Activated CD8-positive, alpha-beta T cell treated with anti-CD3 and anti-CD28 coated beads, Interleukin-2, amount 10 ng/mL, durations not matched to agents 7 days and 5 days (primary cell): ENCODE measurements at regions not wholly inside any gene's neighbourhood (a gene's known extent, or its start where the extent isn't known, plus 50 kb on each side); places are given as distances from the start of the nearest gene placed in this dataset.

ENCODE experiments used
- ATAC-seq: fragments of 150-1000 bp; cut with Tn5 transposase; one replicate; pipeline ENCODE4 v1.10.0; 2021; ENCODE audit warnings: moderate library complexity
- CTCF ChIA-PET: fragments of 350-600 bp; sonication (Branson Sonifier 250); formaldehyde crosslinking; loops from one replicate; lab custom pipeline; 2021; ENCODE audit warnings: antibody characterized with exemption; lab: Charles Lee
- POLR2A ChIA-PET: fragments of 350-600 bp; sonication (Branson Sonifier 250); formaldehyde crosslinking; loops from one replicate; lab custom pipeline; 2021; ENCODE audit warnings: antibody characterized with exemption; lab: Charles Lee
- DNase-seq: peaks from one replicate; pipeline ENCODE4 v3.0.0-alpha.2; 2020
- H3K27ac Mint-ChIP-seq: one replicate; pipeline ENCODE4 v1.8.0; 2021; ENCODE audit warnings: mild to moderate bottlenecking, mixed read lengths
- H3K27me3 Mint-ChIP-seq: one replicate; pipeline ENCODE4 v1.8.0; 2021; ENCODE audit warnings: low read depth, mixed read lengths
- H3K36me3 Mint-ChIP-seq: one replicate; pipeline ENCODE4 v1.8.0; 2021; ENCODE audit warnings: low read depth, mixed read lengths
- H3K4me1 Mint-ChIP-seq: one replicate; pipeline ENCODE4 v1.8.0; 2021; ENCODE audit warnings: low read depth, mixed read lengths
- H3K4me3 Mint-ChIP-seq: one replicate; pipeline ENCODE4 v1.8.0; 2021; ENCODE audit warnings: mild to moderate bottlenecking, mixed read lengths
- H3K9me3 Mint-ChIP-seq: one replicate; pipeline ENCODE4 v1.8.0; 2022; ENCODE audit warnings: mixed read lengths; ENCODE audit not compliant: insufficient read depth

DNA sequence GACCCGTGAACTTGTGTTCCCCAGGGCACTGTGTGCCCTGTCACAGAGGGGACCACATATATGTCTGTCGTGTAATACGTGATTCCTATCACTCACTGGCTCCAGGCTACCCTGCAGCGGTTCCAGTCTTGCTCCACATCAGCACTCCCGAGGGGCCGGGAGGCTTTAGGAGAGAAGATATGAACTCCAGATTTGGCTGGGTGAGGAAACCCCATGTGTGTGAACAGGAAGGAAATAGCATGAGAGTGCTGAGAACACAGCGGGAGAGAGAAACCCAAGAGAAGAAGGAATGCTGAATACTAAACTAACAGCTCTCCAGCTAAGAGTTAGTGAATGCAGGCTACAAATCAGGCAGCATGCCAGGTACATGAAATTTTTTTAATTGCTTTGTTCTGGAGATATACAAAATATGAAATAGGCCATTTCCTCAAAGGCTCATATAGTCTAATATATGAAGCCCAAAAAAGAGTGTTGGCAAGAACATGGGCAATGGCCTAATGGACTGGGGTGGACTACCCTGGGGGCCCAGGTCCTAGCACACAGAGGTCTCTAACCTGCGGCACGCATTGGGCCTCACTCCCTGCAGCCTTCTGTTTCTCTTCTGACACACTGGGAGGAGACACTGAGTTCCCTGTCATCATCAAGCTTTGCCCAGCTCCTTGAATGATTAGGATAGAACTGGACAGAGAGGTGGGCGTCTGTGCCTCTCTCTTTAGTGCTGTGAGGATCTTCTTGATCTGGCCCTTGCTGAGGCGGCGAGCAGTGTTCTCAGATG is 372.8 kb upstream of the RAB6C start:
- POLR2A ChIA-PET, result no interaction called here
- Mint-ChIP-seq H3K27ac (no peak overlapping the region), H3K27me3 (no peaks in the 10 kb centered on the region), H3K4me1 (no peaks in the 10 kb centered on the region), H3K9me3 (no peaks in the 10 kb centered on the region), H3K36me3 (no peaks in the 10 kb centered on the region), H3K4me3 (no peak overlapping the region)
- ATAC-seq (no peak), DNase-seq (no peak)
- CTCF ChIA-PET, result no interaction called here

DNA sequence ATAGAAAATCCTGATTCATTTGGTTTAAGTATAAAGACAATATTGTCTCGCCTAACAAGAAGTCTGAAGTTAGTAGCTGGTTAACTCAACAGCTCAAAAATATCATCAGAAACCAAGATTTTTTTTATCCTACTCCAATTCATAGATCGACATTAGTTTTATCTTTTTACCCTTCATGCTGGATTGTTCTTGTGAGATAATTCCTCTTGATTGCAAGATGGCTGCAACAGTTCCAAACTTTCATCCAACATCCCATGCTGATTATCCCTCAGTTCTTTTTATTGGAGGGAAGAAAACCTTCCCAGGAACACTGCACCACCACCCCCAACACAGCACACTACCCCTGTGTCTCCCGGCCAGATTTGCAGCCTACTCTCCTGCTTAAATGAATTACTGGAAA is 370.2 kb upstream of the RAB6C start:
- Mint-ChIP-seq H3K27me3 (no peaks in the 10 kb centered on the region), H3K4me3 (no peak overlapping the region), H3K27ac (no peak overlapping the region), H3K36me3 (no peaks in the 10 kb centered on the region), H3K9me3 (no peaks in the 10 kb centered on the region), H3K4me1 (no peaks in the 10 kb centered on the region)
- ChIA-PET CTCF (no interaction called here), POLR2A (no interaction called here)
- DNase-seq, result no peak
- no peak for ATAC-seq

DNA sequence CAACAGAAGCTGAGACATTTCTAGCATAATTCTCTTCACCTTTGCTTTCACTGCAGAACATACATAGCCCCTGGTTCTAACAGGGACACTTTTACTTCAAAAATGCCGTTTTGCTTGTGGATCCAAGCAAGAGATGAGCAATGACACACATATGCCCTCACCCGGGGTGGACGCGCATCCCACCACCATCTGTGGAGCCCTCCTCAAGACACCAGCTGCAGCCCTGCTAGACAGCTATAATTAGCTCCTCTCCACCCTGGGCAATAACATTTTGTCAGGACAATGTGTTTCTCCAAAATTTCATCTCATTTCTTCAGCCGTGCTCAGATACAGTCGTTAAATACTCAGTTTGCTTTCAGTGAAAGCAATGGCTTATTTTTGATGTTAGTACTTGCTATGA is 368.7 kb upstream of the RAB6C start:
- ChIA-PET POLR2A (no interaction called here), CTCF (no interaction called here)
- H3K36me3 Mint-ChIP-seq, result no peaks in the 10 kb centered on the region
- H3K4me3 Mint-ChIP-seq, result no peak overlapping the region
- H3K9me3 Mint-ChIP-seq, result no peaks in the 10 kb centered on the region
- no peak for ATAC-seq
- no peaks in the 10 kb centered on the region for H3K27me3 Mint-ChIP-seq
- no peaks in the 10 kb centered on the region for H3K4me1 Mint-ChIP-seq
- DNase-seq, result no peak
- H3K27ac Mint-ChIP-seq, result no peak overlapping the region

DNA sequence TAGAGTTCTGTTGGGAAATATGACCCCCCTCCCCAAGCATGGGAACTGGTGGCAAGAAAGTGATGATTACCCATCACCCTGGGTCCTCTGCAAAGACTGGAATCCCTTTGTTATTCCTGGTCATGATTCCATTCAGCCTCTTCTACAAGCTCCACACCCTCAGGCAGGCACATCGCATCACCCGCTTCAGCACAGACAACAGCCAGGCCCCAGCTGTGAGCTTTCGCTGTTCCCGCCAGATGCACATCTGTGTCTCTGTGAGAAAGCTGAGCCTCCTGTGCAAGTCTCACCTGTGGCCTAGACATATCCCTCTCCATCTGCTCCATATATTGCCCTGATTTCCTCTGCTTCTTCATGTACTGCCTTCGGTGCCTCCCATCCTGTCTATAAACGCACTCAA is 368.0 kb upstream of the RAB6C start:
- no peaks in the 10 kb centered on the region for H3K9me3 Mint-ChIP-seq
- ATAC-seq (no peak), DNase-seq (no peak)
- POLR2A ChIA-PET, result no interaction called here
- no peak overlapping the region for H3K27ac Mint-ChIP-seq
- H3K4me3 Mint-ChIP-seq, result no peak overlapping the region
- H3K4me1 Mint-ChIP-seq, result no peaks in the 10 kb centered on the region
- H3K36me3 Mint-ChIP-seq, result no peaks in the 10 kb centered on the region
- CTCF ChIA-PET, result no interaction called here
- no peaks in the 10 kb centered on the region for H3K27me3 Mint-ChIP-seq

DNA sequence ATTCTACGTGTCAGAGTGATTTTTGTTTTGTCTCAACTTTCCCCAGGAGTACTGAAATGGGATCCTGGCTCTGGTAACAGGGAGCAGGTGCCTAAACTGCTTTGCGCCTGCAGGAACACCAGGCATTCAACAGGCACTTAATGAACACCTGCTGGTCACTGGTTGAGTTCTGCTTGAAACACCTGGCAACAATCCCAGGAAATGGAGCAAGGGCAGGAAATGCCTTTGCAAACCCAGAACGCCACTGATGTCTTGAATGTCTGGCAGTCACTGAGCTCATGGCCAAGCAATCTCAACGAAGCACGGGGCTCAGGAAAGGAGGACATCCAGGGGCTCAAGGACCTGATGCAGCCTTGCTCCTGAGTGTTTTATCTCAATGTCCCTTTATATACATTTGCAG is 360.0 kb upstream of the RAB6C start:
- ATAC-seq, result no peak
- H3K36me3 Mint-ChIP-seq, result no peaks in the 10 kb centered on the region
- POLR2A ChIA-PET, result no interaction called here
- no peaks in the 10 kb centered on the region for H3K9me3 Mint-ChIP-seq
- H3K4me3 Mint-ChIP-seq, result no peak overlapping the region
- no peak for DNase-seq
- CTCF ChIA-PET, result no interaction called here
- H3K4me1 Mint-ChIP-seq, result no peaks in the 10 kb centered on the region
- no peak overlapping the region for H3K27ac Mint-ChIP-seq
- no peaks in the 10 kb centered on the region for H3K27me3 Mint-ChIP-seq

DNA sequence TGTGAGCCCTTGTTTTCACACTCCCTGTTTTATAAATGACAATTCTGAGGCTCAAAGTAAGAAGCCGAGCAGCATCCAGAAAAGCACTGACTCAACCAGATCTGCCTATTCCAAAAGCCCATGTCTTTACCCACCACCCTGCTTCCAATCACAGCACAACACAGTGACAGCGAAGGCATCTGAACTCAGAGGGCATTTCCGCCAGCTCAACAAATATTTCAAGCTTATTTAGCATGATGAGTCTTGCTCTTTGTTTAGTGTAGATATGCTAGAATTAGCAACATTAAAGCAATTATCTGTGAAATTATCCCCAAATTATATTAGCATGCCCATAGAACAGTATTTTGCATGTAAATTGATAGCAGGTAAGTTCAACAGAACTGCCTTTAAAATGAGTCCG is 359.1 kb upstream of the RAB6C start:
- Mint-ChIP-seq H3K27ac (no peak overlapping the region), H3K27me3 (no peaks in the 10 kb centered on the region), H3K36me3 (no peaks in the 10 kb centered on the region), H3K9me3 (no peaks in the 10 kb centered on the region), H3K4me1 (no peaks in the 10 kb centered on the region), H3K4me3 (no peak overlapping the region)
- POLR2A ChIA-PET, result no interaction called here
- CTCF ChIA-PET, result no interaction called here
- DNase-seq (no peak), ATAC-seq (no peak)

DNA sequence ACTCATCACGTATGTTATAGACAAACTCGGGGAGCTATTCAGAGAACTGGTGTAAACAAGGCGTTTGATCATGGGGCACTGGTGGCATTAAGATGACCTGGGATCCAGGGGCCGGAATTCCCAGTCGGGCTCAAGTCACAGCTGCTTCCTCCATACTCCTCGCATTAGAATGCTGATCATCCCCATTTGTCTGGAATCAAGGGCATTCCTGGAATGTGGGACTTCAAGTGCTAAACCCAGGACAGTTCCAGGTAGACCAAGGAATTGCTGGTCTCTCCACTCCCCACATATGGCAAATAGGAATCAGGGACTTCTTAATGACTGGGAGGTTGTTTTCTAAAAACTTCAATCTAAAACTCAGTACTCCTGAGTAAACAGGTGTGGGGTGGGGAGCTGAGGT is 355.7 kb upstream of the RAB6C start:
- no peak overlapping the region for H3K4me3 Mint-ChIP-seq
- DNase-seq (no peak), ATAC-seq (no peak)
- ChIA-PET POLR2A (no interaction called here), CTCF (no interaction called here)
- H3K27me3 Mint-ChIP-seq, result no peaks in the 10 kb centered on the region
- no peaks in the 10 kb centered on the region for H3K9me3 Mint-ChIP-seq
- H3K36me3 Mint-ChIP-seq, result no peaks in the 10 kb centered on the region
- no peaks in the 10 kb centered on the region for H3K4me1 Mint-ChIP-seq
- H3K27ac Mint-ChIP-seq, result no peak overlapping the region

DNA sequence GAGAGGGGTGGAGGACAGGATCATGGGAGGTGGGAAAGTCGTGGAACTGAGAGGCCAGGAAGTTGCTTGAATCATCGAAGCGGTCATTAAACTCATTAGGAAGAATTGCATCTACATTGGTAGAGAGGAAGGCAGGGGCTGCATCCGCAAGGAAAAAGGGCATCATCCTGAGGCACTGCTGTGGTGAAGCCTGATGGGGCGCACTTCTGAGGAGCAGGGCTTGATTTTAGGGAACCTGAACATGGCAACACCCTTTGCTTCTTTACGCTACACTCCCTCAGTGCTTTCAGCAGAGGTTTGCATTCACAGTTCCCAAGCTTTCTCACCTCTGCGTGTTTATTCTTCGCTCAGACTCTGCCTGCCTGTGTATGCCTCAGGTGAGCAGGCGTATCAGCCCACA is 352.0 kb upstream of the RAB6C start:
- ChIA-PET CTCF (no interaction called here), POLR2A (no interaction called here)
- DNase-seq, result no peak
- H3K27me3 Mint-ChIP-seq, result no peaks in the 10 kb centered on the region
- no peak overlapping the region for H3K4me3 Mint-ChIP-seq
- H3K9me3 Mint-ChIP-seq, result no peaks in the 10 kb centered on the region
- H3K36me3 Mint-ChIP-seq, result no peaks in the 10 kb centered on the region
- no peak overlapping the region for H3K27ac Mint-ChIP-seq
- no peaks in the 10 kb centered on the region for H3K4me1 Mint-ChIP-seq
- no peak for ATAC-seq

DNA sequence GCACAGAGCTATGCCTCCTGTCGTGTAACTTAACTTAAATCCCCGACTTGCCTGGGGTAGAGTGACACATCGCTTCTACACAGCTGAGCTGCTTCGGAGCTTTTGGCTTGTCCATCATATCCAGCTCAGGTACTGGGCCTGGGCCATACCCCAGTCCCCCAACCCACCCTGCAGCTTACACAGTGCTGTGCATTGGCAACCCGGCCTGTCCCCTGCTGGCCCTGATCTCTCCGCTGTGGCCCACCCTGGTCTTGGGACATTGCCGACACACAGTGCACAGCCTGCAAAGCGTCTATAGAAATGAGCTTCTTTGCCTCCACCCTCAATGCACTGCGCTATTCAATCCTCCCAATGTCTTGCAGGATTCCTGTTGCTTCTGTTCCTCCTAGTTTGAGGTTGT is 342.8 kb upstream of the RAB6C start:
- no peak overlapping the region for H3K4me3 Mint-ChIP-seq
- no peaks in the 10 kb centered on the region for H3K9me3 Mint-ChIP-seq
- H3K27me3 Mint-ChIP-seq, result no peaks in the 10 kb centered on the region
- no peak for ATAC-seq
- ChIA-PET CTCF (no interaction called here), POLR2A (no interaction called here)
- no peak overlapping the region for H3K27ac Mint-ChIP-seq
- DNase-seq, result no peak
- no peaks in the 10 kb centered on the region for H3K36me3 Mint-ChIP-seq
- no peaks in the 10 kb centered on the region for H3K4me1 Mint-ChIP-seq

DNA sequence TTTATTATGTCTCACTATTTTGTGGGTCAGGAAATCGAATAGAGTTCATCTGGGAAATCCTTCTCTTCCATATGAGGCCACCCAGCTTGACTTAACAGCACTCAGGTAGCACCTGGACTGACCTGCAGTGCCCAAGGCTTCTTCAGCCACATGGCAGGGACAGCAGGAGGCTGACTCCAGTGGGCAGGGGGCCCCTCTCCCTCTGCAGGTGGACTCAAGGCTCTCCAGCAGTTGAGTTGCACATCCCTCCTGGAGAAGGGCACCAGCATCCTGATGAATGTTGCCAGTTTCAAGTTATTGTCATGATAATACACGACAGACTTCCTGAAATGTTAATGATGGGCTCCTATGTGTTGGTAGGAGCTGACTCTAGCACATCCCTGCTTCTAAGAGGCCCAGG is 338.1 kb upstream of the RAB6C start:
- ATAC-seq, result no peak
- Mint-ChIP-seq H3K4me3 (no peak overlapping the region), H3K36me3 (no peaks in the 10 kb centered on the region), H3K9me3 (no peaks in the 10 kb centered on the region), H3K27ac (no peak overlapping the region), H3K27me3 (no peaks in the 10 kb centered on the region), H3K4me1 (no peaks in the 10 kb centered on the region)
- CTCF ChIA-PET, result no interaction called here
- POLR2A ChIA-PET, result no interaction called here
- no peak for DNase-seq

DNA sequence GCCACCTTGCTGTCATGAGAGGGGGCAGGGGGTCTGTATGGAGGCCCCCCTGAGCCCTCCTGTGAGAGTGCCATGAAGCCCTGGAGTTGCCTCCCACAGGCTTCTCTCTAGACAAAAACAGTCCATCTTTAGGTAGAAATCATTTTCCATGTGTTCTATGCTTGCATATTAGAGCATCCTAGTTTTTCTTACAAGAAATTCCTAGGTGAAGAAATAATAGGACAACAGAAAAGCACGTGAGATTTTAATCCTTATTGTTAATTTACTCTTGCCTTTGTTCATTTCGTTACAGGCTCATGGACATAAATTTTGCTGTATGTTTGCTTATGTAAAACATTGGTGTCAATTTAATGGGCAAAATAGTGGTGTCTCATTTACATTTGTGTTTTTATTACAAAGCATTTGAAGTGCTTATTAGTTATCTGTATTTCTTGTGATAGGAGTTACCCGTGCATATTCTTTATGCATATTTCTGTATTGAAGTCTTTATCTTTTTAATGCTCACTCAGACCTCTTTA is 336.9 kb upstream of the RAB6C start:
- POLR2A ChIA-PET, result no interaction called here
- no peak for DNase-seq
- no peaks in the 10 kb centered on the region for H3K4me1 Mint-ChIP-seq
- no peaks in the 10 kb centered on the region for H3K27me3 Mint-ChIP-seq
- no peak overlapping the region for H3K27ac Mint-ChIP-seq
- no peaks in the 10 kb centered on the region for H3K9me3 Mint-ChIP-seq
- no peak overlapping the region for H3K4me3 Mint-ChIP-seq
- no peaks in the 10 kb centered on the region for H3K36me3 Mint-ChIP-seq
- ATAC-seq, result no peak
- CTCF ChIA-PET, result no interaction called here

DNA sequence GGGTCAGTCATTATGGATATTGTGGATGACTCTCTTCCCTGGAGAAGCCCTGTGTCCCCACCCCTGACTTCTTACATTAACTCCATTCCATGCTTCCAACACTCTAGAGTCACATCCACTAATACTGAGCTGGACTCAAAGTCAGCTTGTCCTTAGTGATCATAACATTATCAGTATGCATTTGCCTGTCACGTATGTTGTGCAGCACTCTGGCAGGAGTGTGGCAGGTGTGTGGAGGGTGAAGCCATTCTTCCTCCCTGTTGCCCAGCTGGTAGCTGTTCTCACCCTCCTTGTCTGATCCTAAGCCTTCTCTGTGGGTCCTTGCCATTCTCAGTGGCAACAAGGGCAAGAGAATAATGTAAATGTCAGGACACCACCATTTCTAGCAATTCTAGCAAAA is 334.1 kb upstream of the RAB6C start:
- Mint-ChIP-seq H3K36me3 (no peaks in the 10 kb centered on the region), H3K9me3 (no peaks in the 10 kb centered on the region), H3K27me3 (no peaks in the 10 kb centered on the region), H3K27ac (no peak overlapping the region), H3K4me1 (no peaks in the 10 kb centered on the region), H3K4me3 (no peak overlapping the region)
- POLR2A ChIA-PET, result no interaction called here
- no peak for DNase-seq
- ATAC-seq, result no peak
- CTCF ChIA-PET, result no interaction called here

DNA sequence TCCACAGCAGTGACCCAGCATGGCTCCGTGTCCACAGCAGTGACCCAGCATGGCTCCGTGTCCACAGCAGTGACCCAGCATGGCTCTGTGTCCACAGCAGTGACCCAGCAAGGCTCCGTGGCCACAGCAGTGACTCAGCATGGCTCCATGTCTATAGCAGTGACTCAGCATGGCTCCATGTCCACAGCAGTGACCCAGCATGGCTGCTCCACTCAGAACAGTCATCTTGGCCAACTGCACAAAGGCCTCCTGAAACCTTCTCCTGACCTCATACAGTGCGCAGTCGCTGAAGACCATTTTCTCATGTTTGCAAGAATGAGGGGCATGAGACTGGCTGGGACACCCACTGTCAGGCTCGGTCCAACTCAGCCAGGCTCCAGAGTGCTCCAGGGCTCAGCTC is 333.4 kb upstream of the RAB6C start:
- Mint-ChIP-seq H3K9me3 (no peaks in the 10 kb centered on the region), H3K4me1 (no peaks in the 10 kb centered on the region), H3K27me3 (no peaks in the 10 kb centered on the region), H3K4me3 (no peak overlapping the region), H3K36me3 (no peaks in the 10 kb centered on the region), H3K27ac (no peak overlapping the region)
- ATAC-seq, result no peak
- ChIA-PET CTCF (no interaction called here), POLR2A (no interaction called here)
- DNase-seq, result no peak
